HG02938 (cell line): ENCODE measurements at regions not wholly inside any gene's neighbourhood (a gene's known extent, or its start where the extent isn't known, plus 50 kb on each side); places are given as distances from the start of the nearest gene placed in this dataset.

ENCODE experiments used
- ATAC-seq: cut with Tn5 transposase; IDR thresholded peaks from one replicate; pipeline ENCODE4 v1.9.1; 2021; ENCODE audit warnings: mild to moderate bottlenecking, moderate library complexity; ENCODE audit not compliant: unreplicated experiment

- no peak for ATAC-seq
Measured at GRCh38 chr9:78595200-78595945, 298.4 kb downstream of the PSAT1 start.

- no peak for ATAC-seq
Measured at GRCh38 chr9:78596346-78596745, 299.4 kb downstream of the PSAT1 start.

GRCh38 chr9:78598120-78598519, 301.2 kb downstream of the PSAT1 start:
- ATAC-seq, result no peak

GRCh38 chr9:78599926-78600325, 303.0 kb downstream of the PSAT1 start:
- no peak for ATAC-seq

- no peak for ATAC-seq
Measured at GRCh38 chr9:78601957-78602565, 305.1 kb downstream of the PSAT1 start.

GRCh38 chr9:78605041-78606000, 308.4 kb downstream of the PSAT1 start:
- no peak for ATAC-seq

- ATAC-seq, result no peak
Measured at GRCh38 chr9:78606001-78606379, 309.1 kb downstream of the PSAT1 start.

GRCh38 chr9:78607853-78608252, 310.9 kb downstream of the PSAT1 start:
- no peak for ATAC-seq

- no peak for ATAC-seq
Measured at GRCh38 chr9:78609450-78609849, 312.5 kb downstream of the PSAT1 start.

GRCh38 chr9:78612091-78612490, 315.2 kb downstream of the PSAT1 start:
- ATAC-seq, result no peak

- no peak for ATAC-seq
Measured at GRCh38 chr9:78613006-78613405, 316.1 kb downstream of the PSAT1 start.

GRCh38 chr9:78614892-78615291, 318.0 kb downstream of the PSAT1 start:
- no peak for ATAC-seq

GRCh38 chr9:78615372-78615771, 318.4 kb downstream of the PSAT1 start:
- no peak for ATAC-seq

GRCh38 chr9:78618735-78619134, 321.8 kb downstream of the PSAT1 start:
- ATAC-seq, result no peak

- ATAC-seq, result no peak
Measured at GRCh38 chr9:78620303-78620702, 323.4 kb downstream of the PSAT1 start.

GRCh38 chr9:78620764-78621163, 323.8 kb downstream of the PSAT1 start:
- no peak for ATAC-seq

- ATAC-seq, result no peak
Measured at GRCh38 chr9:78622126-78622525, 325.2 kb downstream of the PSAT1 start.

GRCh38 chr9:78626971-78627370, 330.0 kb downstream of the PSAT1 start:
- ATAC-seq, result no peak

- ATAC-seq, result no peak
Measured at GRCh38 chr9:78630966-78631365, 334.0 kb downstream of the PSAT1 start.

GRCh38 chr9:78640728-78641127, 343.8 kb downstream of the PSAT1 start:
- no peak for ATAC-seq

GRCh38 chr9:78644359-78644758, 347.4 kb downstream of the PSAT1 start:
- ATAC-seq, result no peak

- ATAC-seq, result no peak
Measured at GRCh38 chr9:78654324-78654723, 357.4 kb downstream of the PSAT1 start.
